ENCODE measurements at regions not wholly inside any gene's neighbourhood (a gene's known extent, or its start where the extent isn't known, plus 50 kb on each side); places are given as distances from the start of the nearest gene placed in this dataset.

DNA sequence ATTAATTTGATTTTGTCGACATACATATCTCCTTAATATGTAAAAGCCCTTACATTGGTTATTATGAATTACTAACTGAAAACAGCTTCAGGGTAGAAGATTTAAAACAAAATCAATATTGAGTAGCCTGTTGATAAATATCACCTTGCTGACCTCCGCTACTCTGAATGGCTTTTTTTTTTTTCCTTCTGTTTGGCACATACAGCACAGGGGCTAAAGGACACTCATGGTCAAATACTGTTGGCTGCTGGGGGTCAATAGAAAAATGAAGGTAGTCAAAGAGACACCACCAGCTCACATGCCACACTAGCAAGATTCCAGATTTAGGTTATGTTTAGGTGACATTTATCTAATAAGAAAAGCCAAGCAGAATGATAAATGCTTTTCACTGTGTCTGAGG is 1642.4 kb upstream of the SLC39A10 start:
- TF ChIP-seq BORCS8-MEF2B (CRISPR knock-in tag; IDR thresholded peaks at IDR 0.05) (no peak), CBX2 (IDR thresholded peaks at IDR 0.05; ENCODE audit: low read depth, low read length) (no peak), CBX2 (CRISPR knock-in tag; IDR thresholded peaks at IDR 0.05; ENCODE audit: low read depth) (no peak), CEBPG (CRISPR knock-in tag; IDR thresholded peaks at IDR 0.05) (no peak), CBFB (CRISPR knock-in tag; IDR thresholded peaks at IDR 0.05) (no peak)
- TF ChIP-seq, protein P1, sequence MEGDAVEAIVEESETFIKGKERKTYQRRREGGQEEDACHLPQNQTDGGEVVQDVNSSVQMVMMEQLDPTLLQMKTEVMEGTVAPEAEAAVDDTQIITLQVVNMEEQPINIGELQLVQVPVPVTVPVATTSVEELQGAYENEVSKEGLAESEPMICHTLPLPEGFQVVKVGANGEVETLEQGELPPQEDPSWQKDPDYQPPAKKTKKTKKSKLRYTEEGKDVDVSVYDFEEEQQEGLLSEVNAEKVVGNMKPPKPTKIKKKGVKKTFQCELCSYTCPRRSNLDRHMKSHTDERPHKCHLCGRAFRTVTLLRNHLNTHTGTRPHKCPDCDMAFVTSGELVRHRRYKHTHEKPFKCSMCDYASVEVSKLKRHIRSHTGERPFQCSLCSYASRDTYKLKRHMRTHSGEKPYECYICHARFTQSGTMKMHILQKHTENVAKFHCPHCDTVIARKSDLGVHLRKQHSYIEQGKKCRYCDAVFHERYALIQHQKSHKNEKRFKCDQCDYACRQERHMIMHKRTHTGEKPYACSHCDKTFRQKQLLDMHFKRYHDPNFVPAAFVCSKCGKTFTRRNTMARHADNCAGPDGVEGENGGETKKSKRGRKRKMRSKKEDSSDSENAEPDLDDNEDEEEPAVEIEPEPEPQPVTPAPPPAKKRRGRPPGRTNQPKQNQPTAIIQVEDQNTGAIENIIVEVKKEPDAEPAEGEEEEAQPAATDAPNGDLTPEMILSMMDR (CRISPR knock-in tag; IDR thresholded peaks at IDR 0.05): no peak
